Endothelial cell (in vitro differentiated cells): ENCODE measurements at regions not wholly inside any gene's neighbourhood (a gene's known extent, or its start where the extent isn't known, plus 50 kb on each side); places are given as distances from the start of the nearest gene placed in this dataset.

ENCODE experiments used
- DNase-seq: peaks from one replicate; pipeline ENCODE4 v3.0.0; 2021; ENCODE audit warnings: low spot score
- H3K27ac Mint-ChIP-seq: one replicate; pipeline ENCODE4 v1.8.0; 2021; ENCODE audit warnings: mixed read lengths, inconsistent platforms; ENCODE audit not compliant: unreplicated experiment
- H3K27me3 Mint-ChIP-seq: one replicate; pipeline ENCODE4 v1.8.0; 2021; ENCODE audit warnings: mild to moderate bottlenecking, moderate library complexity, mixed read lengths, inconsistent platforms; ENCODE audit not compliant: unreplicated experiment
- H3K36me3 Mint-ChIP-seq: one replicate; pipeline ENCODE4 v1.8.0; 2021; ENCODE audit warnings: mild to moderate bottlenecking, low read depth, mixed read lengths, inconsistent platforms; ENCODE audit not compliant: unreplicated experiment
- H3K4me1 Mint-ChIP-seq: one replicate; pipeline ENCODE4 v1.8.0; 2021; ENCODE audit warnings: mild to moderate bottlenecking, mixed read lengths, inconsistent platforms; ENCODE audit not compliant: unreplicated experiment
- H3K4me3 Mint-ChIP-seq: one replicate; pipeline ENCODE4 v1.8.0; 2021; ENCODE audit warnings: mild to moderate bottlenecking, mixed read lengths, inconsistent platforms; ENCODE audit not compliant: unreplicated experiment
- H3K9me3 Mint-ChIP-seq: one replicate; pipeline ENCODE4 v1.8.0; 2021; ENCODE audit warnings: mixed read lengths, inconsistent platforms; ENCODE audit not compliant: unreplicated experiment
- CTCF ChIP-seq: fragments of 200-600 bp; sonication (generic); IDR thresholded peaks from one replicate; pipeline ENCODE4 v1.5.0; 2021; ENCODE audit warnings: antibody characterized with exemption; ENCODE audit not compliant: unreplicated experiment

GRCh38 chr12:67795236-67795635, 146.7 kb downstream of the DYRK2 start:
- TF ChIP-seq CTCF = no peak
- Mint-ChIP-seq H3K4me3 (no peak overlapping the region), H3K9me3 (no peaks in the 10 kb centered on the region), H3K27ac (no peak overlapping the region), H3K36me3 (peaks cover 10% of the 10 kb centered on the region), H3K27me3 (peaks cover 3% of the 10 kb centered on the region), H3K4me1 (peaks cover 18% of the 10 kb centered on the region)
- DNase-seq = no peak

GRCh38 chr12:67797185-67797741, 148.7 kb downstream of the DYRK2 start:
- Mint-ChIP-seq H3K4me3 (no peak overlapping the region), H3K27me3 (peaks cover 1% of the 10 kb centered on the region), H3K36me3 (no peaks in the 10 kb centered on the region), H3K9me3 (no peaks in the 10 kb centered on the region), H3K4me1 (peaks cover 18% of the 10 kb centered on the region), H3K27ac (no peak overlapping the region)
- no peak for DNase-seq
- no peak for TF ChIP-seq CTCF

DNA sequence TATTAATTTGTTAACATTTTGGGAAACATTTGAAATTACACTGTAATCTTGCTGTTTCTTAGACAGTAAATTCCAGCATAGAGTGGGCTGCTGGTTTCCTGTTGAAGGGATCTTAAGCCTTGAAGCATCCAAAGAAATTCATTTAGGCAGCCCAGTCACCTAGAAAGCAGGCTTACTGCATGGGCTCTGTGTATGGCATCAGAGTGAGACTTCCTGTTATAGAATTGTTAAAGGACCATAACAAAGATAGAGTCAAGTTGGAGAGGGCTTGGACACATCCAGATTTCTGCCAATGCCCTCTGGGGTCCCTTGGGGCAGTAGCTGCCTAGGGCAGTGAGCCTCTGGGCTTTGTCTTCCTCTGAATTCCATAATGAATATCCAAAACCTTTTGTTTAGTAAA, 149.2 kb downstream of the DYRK2 start:
- peaks cover 1% of the 10 kb centered on the region for H3K27me3 Mint-ChIP-seq
- no peak for TF ChIP-seq CTCF
- no peak overlapping the region for H3K4me3 Mint-ChIP-seq
- no peak for DNase-seq
- no peaks in the 10 kb centered on the region for H3K9me3 Mint-ChIP-seq
- no peak overlapping the region for H3K27ac Mint-ChIP-seq
- peaks cover 21% of the 10 kb centered on the region for H3K4me1 Mint-ChIP-seq
- H3K36me3 Mint-ChIP-seq = no peaks in the 10 kb centered on the region

- Mint-ChIP-seq H3K4me1 (peaks cover 23% of the 10 kb centered on the region), H3K4me3 (no peak overlapping the region), H3K27me3 (peaks cover 1% of the 10 kb centered on the region), H3K9me3 (no peaks in the 10 kb centered on the region), H3K27ac (peak overlapping the region; percentile 83), H3K36me3 (no peaks in the 10 kb centered on the region)
- no peak for DNase-seq
- no peak for TF ChIP-seq CTCF
Observed at GRCh38 chr12:67798768-67799167, 150.2 kb downstream of the DYRK2 start.

GRCh38 chr12:67802731-67803130, 154.2 kb downstream of the DYRK2 start:
- Mint-ChIP-seq H3K36me3 (no peaks in the 10 kb centered on the region), H3K4me1 (peaks cover 21% of the 10 kb centered on the region), H3K9me3 (no peaks in the 10 kb centered on the region), H3K4me3 (no peak overlapping the region), H3K27ac (no peak overlapping the region), H3K27me3 (peaks cover 1% of the 10 kb centered on the region)
- no peak for DNase-seq
- no peak for TF ChIP-seq CTCF
